ENCODE measurements at regions not wholly inside any gene's neighbourhood (a gene's known extent, or its start where the extent isn't known, plus 50 kb on each side); places are given as distances from the start of the nearest gene placed in this dataset.

DNA sequence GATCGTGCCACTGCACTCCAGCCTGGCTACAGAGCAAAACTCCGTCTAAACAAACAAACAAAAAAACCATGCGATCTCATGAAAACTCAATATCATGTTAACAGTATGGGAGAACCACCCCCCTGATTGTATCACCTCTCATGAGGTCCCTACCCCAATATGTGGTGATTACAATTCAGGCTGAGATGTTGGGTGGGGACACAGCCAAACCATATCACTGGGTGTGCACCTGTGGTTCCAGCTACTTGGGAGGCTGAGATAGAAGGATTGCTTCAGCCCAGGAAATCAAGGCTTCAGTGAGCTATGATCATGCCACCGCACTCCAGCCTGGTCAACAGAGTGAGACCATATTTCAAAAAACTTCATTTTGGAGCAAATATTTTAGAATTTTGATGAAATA lies 1094.7 kb upstream of the CDH8 start:
- TF ChIP-seq POLR2A (IDR thresholded peaks at IDR 0.05), result no peak
- TF ChIP-seq, protein P1, sequence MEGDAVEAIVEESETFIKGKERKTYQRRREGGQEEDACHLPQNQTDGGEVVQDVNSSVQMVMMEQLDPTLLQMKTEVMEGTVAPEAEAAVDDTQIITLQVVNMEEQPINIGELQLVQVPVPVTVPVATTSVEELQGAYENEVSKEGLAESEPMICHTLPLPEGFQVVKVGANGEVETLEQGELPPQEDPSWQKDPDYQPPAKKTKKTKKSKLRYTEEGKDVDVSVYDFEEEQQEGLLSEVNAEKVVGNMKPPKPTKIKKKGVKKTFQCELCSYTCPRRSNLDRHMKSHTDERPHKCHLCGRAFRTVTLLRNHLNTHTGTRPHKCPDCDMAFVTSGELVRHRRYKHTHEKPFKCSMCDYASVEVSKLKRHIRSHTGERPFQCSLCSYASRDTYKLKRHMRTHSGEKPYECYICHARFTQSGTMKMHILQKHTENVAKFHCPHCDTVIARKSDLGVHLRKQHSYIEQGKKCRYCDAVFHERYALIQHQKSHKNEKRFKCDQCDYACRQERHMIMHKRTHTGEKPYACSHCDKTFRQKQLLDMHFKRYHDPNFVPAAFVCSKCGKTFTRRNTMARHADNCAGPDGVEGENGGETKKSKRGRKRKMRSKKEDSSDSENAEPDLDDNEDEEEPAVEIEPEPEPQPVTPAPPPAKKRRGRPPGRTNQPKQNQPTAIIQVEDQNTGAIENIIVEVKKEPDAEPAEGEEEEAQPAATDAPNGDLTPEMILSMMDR (IDR thresholded peaks at IDR 0.05), result no peak
- no peak for TF ChIP-seq EP300 (IDR thresholded peaks at IDR 0.05)
- no peak for TF ChIP-seq POLR2AphosphoS5 (IDR thresholded peaks at IDR 0.05)

All from stomach (tissue), 4 donors.